HCT116 (cell line): ENCODE measurements at regions not wholly inside any gene's neighbourhood (a gene's known extent, or its start where the extent isn't known, plus 50 kb on each side); places are given as distances from the start of the nearest gene placed in this dataset.

Experiments
- ATAC-seq: fragments of 200-7000 bp; cut with Tn5 transposase; 2 replicates; pipeline ENCODE4 v1.9.1; 2020; ENCODE audit warnings: mild to moderate bottlenecking, moderate library complexity
- BruUV-seq: library from RNA; stranded (reverse); fragments of 400-500 nt; replicated peaks from 2 replicates; lab custom pipeline; 2021; lab: Mats Ljungman, UMichigan
- CTCF ChIA-PET: fragments of 300-600 bp; sonication (Branson Sonifier 250); formaldehyde crosslinking; loops from one replicate; lab custom pipeline; 2021; ENCODE audit warnings: antibody characterized with exemption; lab: Charles Lee
- POLR2A ChIA-PET: fragments of 300-600, 350-600 bp; sonication (Branson Sonifier 250); formaldehyde crosslinking; loops from one replicate; lab custom pipeline; 2021; ENCODE audit warnings: antibody characterized with exemption; lab: Charles Lee
- RAD21 ChIA-PET, 2 experiments: fragments of 300-600 bp; sonication (Branson Sonifier 250); formaldehyde crosslinking; loops; one replicate each; lab custom pipeline; 2023; ENCODE audit warnings: low total read pairs in 2 of 2; ENCODE audit not compliant: uncharacterized antibody in 2 of 2, unreplicated experiment in 2 of 2, low non-redundant PET in 1 of 2; lab: Charles Lee
- DNase-seq: peaks from one replicate; pipeline ENCODE4 v3.0.0-alpha.2; 2010; ENCODE audit warnings: low read depth, low spot score
- H2AFZ ChIP-seq: fragments of 200-600 bp; shearing (Covaris generic), sonication (generic); 2 replicates; pipeline ENCODE4 v1.6.1; 2017; ENCODE audit warnings: low read depth, mixed run types, mixed read lengths, antibody characterized with exemption, low read length; ENCODE audit not compliant: poor library complexity, severe bottlenecking
- H3K27ac ChIP-seq: 2 replicates; pipeline ENCODE4 v1.5.1; 2012; ENCODE audit warnings: low read depth, low read length
- H3K27me3 ChIP-seq: fragments of 200-600 bp; sonication (generic); 2 replicates; pipeline ENCODE4 v1.6.1; 2016; ENCODE audit warnings: mixed run types, low read length, mixed read lengths; ENCODE audit not compliant: insufficient read depth
- H3K36me3 ChIP-seq, 2 experiments: fragments of 200-500 bp in 1 of 2; fragments of 200-600 bp in 1 of 2; sonication (Bioruptor generic) in 1 of 2; sonication (generic) in 1 of 2; 2 replicates each; pipeline versions ENCODE4 v1.5.1 to v1.6.1; 2014 to 2016; ENCODE audit warnings: low read length in 2 of 2, inconsistent platforms in 1 of 2, mixed read lengths in 1 of 2, mixed run types in 1 of 2; ENCODE audit not compliant: insufficient read depth in 2 of 2, control insufficient read depth in 1 of 2
- H3K4me1 ChIP-seq, 2 experiments: fragments of 200-600 bp in 1 of 2; sonication (generic) in 1 of 2; 2 replicates each; pipeline versions ENCODE4 v1.5.1 to v1.6.1; 2012 to 2017; ENCODE audit warnings: low read length in 2 of 2, inconsistent platforms in 1 of 2, mild to moderate bottlenecking in 1 of 2, mixed read lengths in 1 of 2, mixed run types in 1 of 2, moderate library complexity in 1 of 2; ENCODE audit not compliant: insufficient read depth in 2 of 2, control insufficient read depth in 1 of 2
- H3K4me2 ChIP-seq: fragments of 200-600 bp; sonication (generic); 2 replicates; pipeline ENCODE4 v1.6.1; 2017; ENCODE audit warnings: mixed run types, low read length, mixed read lengths
- H3K4me3 ChIP-seq, 2 experiments: fragments of 200-600 bp in 1 of 2; sonication (generic) in 1 of 2; replicated peaks in 1 of 2; 2 replicates each; pipeline ENCODE4 v1.5.1; 2011 to 2016; ENCODE audit warnings: low read length in 2 of 2, control low read depth in 1 of 2, low read depth in 1 of 2, mild to moderate bottlenecking in 1 of 2, mixed read lengths in 1 of 2, mixed run types in 1 of 2
- H3K79me2 ChIP-seq: fragments of 200-600 bp; sonication (generic); 2 replicates; pipeline ENCODE4 v1.6.1; 2017; ENCODE audit warnings: mild to moderate bottlenecking, mixed run types, low read length, moderate library complexity, mixed read lengths; ENCODE audit not compliant: insufficient read depth
- H3K9ac ChIP-seq: fragments of 200-600 bp; sonication (generic); 2 replicates; pipeline ENCODE4 v1.6.1; 2016; ENCODE audit warnings: low read length, mixed read lengths
- H3K9me2 ChIP-seq: fragments of 200-600 bp; sonication (generic), shearing (Covaris generic); 2 replicates; pipeline ENCODE4 v1.6.1; 2017; ENCODE audit warnings: mixed run types, mild to moderate bottlenecking, moderate library complexity; ENCODE audit not compliant: insufficient read depth
- H3K9me3 ChIP-seq, 2 experiments: fragments of 200-500 bp in 1 of 2; fragments of 200-600 bp in 1 of 2; sonication (Bioruptor generic) in 1 of 2; sonication (generic) in 1 of 2; 2 replicates each; pipeline ENCODE4 v1.6.1; 2014 to 2017; ENCODE audit warnings: low read length in 2 of 2, mixed read lengths in 2 of 2, inconsistent platforms in 1 of 2, low read depth in 1 of 2, mild to moderate bottlenecking in 1 of 2, mixed run types in 1 of 2, moderate library complexity in 1 of 2; ENCODE audit not compliant: control insufficient read depth in 1 of 2, insufficient read depth in 1 of 2
- H4K20me1 ChIP-seq: fragments of 200-600 bp; sonication (generic), shearing (Covaris generic); 2 replicates; pipeline ENCODE4 v1.6.1; 2017; ENCODE audit warnings: mixed run types, mild to moderate bottlenecking, moderate library complexity; ENCODE audit not compliant: insufficient read depth
- CBX3 ChIP-seq: IDR thresholded peaks from 2 replicates; pipeline ENCODE4 v1.6.1; 2012; ENCODE audit warnings: low read depth
- CEBPB ChIP-seq: IDR thresholded peaks from 2 replicates; pipeline ENCODE4 v1.6.1; 2012; ENCODE audit warnings: low read depth
- EGR1 ChIP-seq: IDR thresholded peaks from 2 replicates; pipeline ENCODE4 v1.6.1; 2012; ENCODE audit warnings: low read depth
- ELF1 ChIP-seq: IDR thresholded peaks from 2 replicates; pipeline ENCODE4 v1.6.1; 2012; ENCODE audit warnings: low read depth, borderline replicate concordance
- RAD21 ChIP-seq: IDR thresholded peaks from 2 replicates; pipeline ENCODE4 v1.6.1; 2012; ENCODE audit warnings: low read depth, mild to moderate bottlenecking
- YY1 ChIP-seq: IDR thresholded peaks from 2 replicates; pipeline ENCODE4 v1.6.1; 2011; ENCODE audit warnings: low read length, low read depth, moderate library complexity, mild to moderate bottlenecking; ENCODE audit not compliant: insufficient replicate concordance; ENCODE audit errors: extremely low read depth
- ZFX ChIP-seq: fragments of 450-650 bp; IDR thresholded peaks from 2 replicates; pipeline ENCODE4 v1.6.1; 2017
- intact Hi-C: fragments of 100-400 bp; cut with micrococcal nuclease; formaldehyde crosslinking; loops from 2 replicates; pipeline ENCODE4 v1.10.0; 2022
- TF ChIP-seq, protein P1 (sequence below), 3 experiments: fragments of 200-600 bp in 1 of 3; sonication (generic) in 1 of 3; IDR thresholded peaks in 2 of 3; conservative IDR thresholded peaks in 1 of 3; 2 replicates each; pipeline ENCODE4 v1.5.1; 2012 to 2017; ENCODE audit warnings: low read depth in 2 of 3, low read length in 2 of 3, antibody characterized with exemption in 1 of 3, borderline replicate concordance in 1 of 3, control low read depth in 1 of 3, mild to moderate bottlenecking in 1 of 3, mixed read lengths in 1 of 3, mixed run types in 1 of 3, moderate library complexity in 1 of 3; ENCODE audit not compliant: insufficient read depth in 1 of 3

DNA sequence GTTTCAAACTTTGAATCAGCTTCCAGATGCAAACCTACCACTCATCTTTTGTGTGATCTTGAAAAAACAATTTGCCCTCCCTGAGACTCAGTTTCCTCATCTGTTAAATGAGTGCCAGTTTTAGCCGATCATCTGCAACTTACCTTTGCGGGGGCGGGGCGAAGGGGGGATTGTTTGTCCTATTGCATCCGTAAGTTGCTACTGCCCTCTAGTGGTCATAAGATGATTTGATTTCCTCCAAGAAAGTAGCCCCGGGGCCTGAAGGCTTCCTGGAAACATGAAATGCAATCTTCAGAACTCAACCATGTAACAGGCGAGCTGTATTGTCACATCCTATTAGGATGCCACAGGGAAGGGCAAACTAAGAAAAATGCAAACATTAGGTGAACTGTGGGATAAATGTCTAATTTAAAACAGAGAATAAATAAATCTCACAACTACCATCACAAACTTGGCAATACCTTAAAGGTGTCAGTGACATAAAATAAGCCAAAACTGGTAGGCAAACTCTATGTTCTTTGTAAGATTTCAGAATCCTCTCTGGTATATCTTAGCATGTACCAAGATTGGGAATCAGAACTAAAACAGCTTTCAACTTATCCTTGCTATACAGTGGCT lies 63.5 kb upstream of the CLDN18 start:
- BruUV-seq = no TSS peak
- H4K20me1 ChIP-seq = no peaks in the 10 kb centered on the region
- no peaks in the 10 kb centered on the region for H3K9me3 ChIP-seq
- ATAC-seq (peak; percentile 93), DNase-seq (peak; percentile 71)
- H2AFZ ChIP-seq = peak overlapping the region; percentile 55
- H3K9ac ChIP-seq = no peak overlapping the region
- H3K36me3 ChIP-seq = no peaks in the 10 kb centered on the region
- no peak overlapping the region for H3K4me2 ChIP-seq
- intact Hi-C loops = loop anchor here (1.0 to 5.0 kb wide), 5 partner anchors 237 to 916 kb away; no protein-coding TSS in a partner anchor
- no peaks in the 10 kb centered on the region for H3K79me2 ChIP-seq
- ChIA-PET CTCF (interaction anchor here (1.8 kb wide), 1 partner anchor 836 kb away, joined by 6 read pairs; no protein-coding TSS in a partner anchor), RAD21 (no interaction called here), POLR2A (no interaction called here)
- TF ChIP-seq RAD21 (peak; percentile 91), ELF1 (no peak), YY1 (peak; percentile 33), CBX3 (peak; percentile 51; the same call in 1 of the 2 replicates), ZFX (no peak), EGR1 (peak; percentile 89), CEBPB (peak; percentile 28; the same call in 1 of the 2 replicates)
- TF ChIP-seq, protein P1, sequence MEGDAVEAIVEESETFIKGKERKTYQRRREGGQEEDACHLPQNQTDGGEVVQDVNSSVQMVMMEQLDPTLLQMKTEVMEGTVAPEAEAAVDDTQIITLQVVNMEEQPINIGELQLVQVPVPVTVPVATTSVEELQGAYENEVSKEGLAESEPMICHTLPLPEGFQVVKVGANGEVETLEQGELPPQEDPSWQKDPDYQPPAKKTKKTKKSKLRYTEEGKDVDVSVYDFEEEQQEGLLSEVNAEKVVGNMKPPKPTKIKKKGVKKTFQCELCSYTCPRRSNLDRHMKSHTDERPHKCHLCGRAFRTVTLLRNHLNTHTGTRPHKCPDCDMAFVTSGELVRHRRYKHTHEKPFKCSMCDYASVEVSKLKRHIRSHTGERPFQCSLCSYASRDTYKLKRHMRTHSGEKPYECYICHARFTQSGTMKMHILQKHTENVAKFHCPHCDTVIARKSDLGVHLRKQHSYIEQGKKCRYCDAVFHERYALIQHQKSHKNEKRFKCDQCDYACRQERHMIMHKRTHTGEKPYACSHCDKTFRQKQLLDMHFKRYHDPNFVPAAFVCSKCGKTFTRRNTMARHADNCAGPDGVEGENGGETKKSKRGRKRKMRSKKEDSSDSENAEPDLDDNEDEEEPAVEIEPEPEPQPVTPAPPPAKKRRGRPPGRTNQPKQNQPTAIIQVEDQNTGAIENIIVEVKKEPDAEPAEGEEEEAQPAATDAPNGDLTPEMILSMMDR (IDR thresholded peaks at IDR 0.05 in 2 of 3, conservative IDR thresholded peaks at IDR 0.05 in 1 of 3; ENCODE audit: borderline replicate concordance in 1 of 3, insufficient read depth in 1 of 3, low read depth in 2 of 3, low read length in 2 of 3) = peak; percentile 59 to 84 (median 64); a peak in 5 of 6 replicates
- H3K4me1 ChIP-seq = no peaks in the 10 kb centered on the region
- no peaks in the 10 kb centered on the region for H3K9me2 ChIP-seq
- H3K27ac ChIP-seq = no peak overlapping the region
- H3K27me3 ChIP-seq = no peaks in the 10 kb centered on the region
- no peak overlapping the region for H3K4me3 ChIP-seq
